Ascending aorta (tissue), 2 donors: ENCODE measurements at regions not wholly inside any gene's neighbourhood (a gene's known extent, or its start where the extent isn't known, plus 50 kb on each side); places are given as distances from the start of the nearest gene placed in this dataset.

Experiments used
- DNase-seq, 2 donors: peaks; one replicate each; pipeline ENCODE4 v3.0.0-alpha.2; 2019; ENCODE audit warnings: low spot score in 2 of 2
- H3K27ac ChIP-seq, 2 donors: fragments of 200-600 bp; sonication (generic); one replicate each; pipeline ENCODE4 v1.5.1; 2016 to 2017; ENCODE audit warnings: mild to moderate bottlenecking in 1 of 2
- H3K27me3 ChIP-seq: fragments of 200-600 bp; sonication (generic); one replicate; pipeline ENCODE4 v1.5.1; 2017
- H3K36me3 ChIP-seq, 2 donors: fragments of 200-600 bp; sonication (generic); one replicate each; pipeline ENCODE4 v1.5.1; 2016
- H3K4me1 ChIP-seq, 2 donors: fragments of 200-600 bp; sonication (generic); one replicate each; pipeline ENCODE4 v1.5.1; 2016 to 2017; ENCODE audit warnings: mild to moderate bottlenecking in 1 of 2
- H3K4me3 ChIP-seq, 2 donors: fragments of 200-600 bp; sonication (generic); one replicate each; pipeline ENCODE4 v1.5.1; 2016 to 2017; ENCODE audit warnings: mild to moderate bottlenecking in 1 of 2
- H3K9me3 ChIP-seq, 2 donors: fragments of 200-600 bp; sonication (generic); one replicate each; pipeline ENCODE4 v1.5.1; 2016
- intact Hi-C: fragments of 100-400 bp; cut with DNase I; formaldehyde crosslinking; loops from one replicate; pipeline ENCODE4 v1.15.1; 2023
- TF ChIP-seq, protein P1 (sequence below), 3 experiments: fragments of 200-600 bp in 2 of 3; fragments of 450-650 bp in 1 of 3; sonication (generic) in 2 of 3; IDR thresholded peaks; one replicate each; pipeline ENCODE4 v1.5.1; 2016 to 2019; ENCODE audit warnings: antibody characterized with exemption in 3 of 3, mild to moderate bottlenecking in 1 of 3, moderate library complexity in 1 of 3

DNA sequence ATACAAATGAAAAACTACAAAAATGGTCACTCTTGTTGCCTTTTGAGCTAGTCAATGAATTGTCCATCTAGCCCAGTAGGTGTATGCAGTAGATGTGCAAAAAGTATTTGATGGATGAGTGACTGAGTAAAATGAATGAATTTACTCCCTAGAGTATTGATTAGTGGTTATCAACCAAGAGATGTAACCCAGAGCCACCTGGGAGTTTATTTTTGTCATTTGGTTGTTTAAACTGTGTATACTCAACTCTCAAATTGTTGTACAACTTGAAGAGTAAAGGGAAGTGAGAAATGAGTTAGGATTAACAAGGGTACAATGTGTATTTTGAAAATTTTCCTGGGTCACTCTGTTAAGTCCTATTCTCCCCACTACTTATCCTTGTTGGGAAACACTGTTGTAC, 124.1 kb upstream of the TMCO5A start:
- intact Hi-C loops, result no loop called here
- Histone ChIP-seq H3K4me3 (no peak overlapping the region), H3K27me3 (no peaks in the 10 kb centered on the region), H3K4me1 (no peaks in the 10 kb centered on the region), H3K27ac (no peak overlapping the region), H3K9me3 (no peaks in the 10 kb centered on the region), H3K36me3 (no peaks in the 10 kb centered on the region)
- TF ChIP-seq, protein P1, sequence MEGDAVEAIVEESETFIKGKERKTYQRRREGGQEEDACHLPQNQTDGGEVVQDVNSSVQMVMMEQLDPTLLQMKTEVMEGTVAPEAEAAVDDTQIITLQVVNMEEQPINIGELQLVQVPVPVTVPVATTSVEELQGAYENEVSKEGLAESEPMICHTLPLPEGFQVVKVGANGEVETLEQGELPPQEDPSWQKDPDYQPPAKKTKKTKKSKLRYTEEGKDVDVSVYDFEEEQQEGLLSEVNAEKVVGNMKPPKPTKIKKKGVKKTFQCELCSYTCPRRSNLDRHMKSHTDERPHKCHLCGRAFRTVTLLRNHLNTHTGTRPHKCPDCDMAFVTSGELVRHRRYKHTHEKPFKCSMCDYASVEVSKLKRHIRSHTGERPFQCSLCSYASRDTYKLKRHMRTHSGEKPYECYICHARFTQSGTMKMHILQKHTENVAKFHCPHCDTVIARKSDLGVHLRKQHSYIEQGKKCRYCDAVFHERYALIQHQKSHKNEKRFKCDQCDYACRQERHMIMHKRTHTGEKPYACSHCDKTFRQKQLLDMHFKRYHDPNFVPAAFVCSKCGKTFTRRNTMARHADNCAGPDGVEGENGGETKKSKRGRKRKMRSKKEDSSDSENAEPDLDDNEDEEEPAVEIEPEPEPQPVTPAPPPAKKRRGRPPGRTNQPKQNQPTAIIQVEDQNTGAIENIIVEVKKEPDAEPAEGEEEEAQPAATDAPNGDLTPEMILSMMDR (IDR thresholded peaks at IDR 0.05), result no peak
- no peak for DNase-seq

DNA sequence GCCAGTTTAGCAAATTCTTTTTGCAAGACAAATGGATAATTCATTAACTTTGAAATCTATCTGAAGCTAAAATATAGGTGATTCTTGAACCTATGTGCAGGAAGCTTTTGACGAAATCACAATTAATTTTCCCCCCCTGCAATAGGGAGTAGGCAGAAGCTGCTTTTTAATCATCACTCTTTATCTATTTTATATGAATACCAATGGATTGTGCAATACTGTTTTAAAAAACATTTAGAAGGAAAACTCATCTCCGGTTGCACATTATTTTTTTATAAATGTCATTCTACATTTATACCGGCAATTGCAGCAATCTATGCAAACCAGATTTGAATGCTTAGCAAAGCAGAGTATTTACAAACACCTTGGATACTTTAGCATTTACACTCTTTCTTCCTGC, 121.1 kb upstream of the TMCO5A start:
- Histone ChIP-seq H3K27ac (no peak overlapping the region), H3K4me3 (no peak overlapping the region), H3K4me1 (no peaks in the 10 kb centered on the region), H3K36me3 (no peaks in the 10 kb centered on the region), H3K27me3 (no peaks in the 10 kb centered on the region), H3K9me3 (no peaks in the 10 kb centered on the region)
- intact Hi-C loops, result no loop called here
- TF ChIP-seq, protein P1 (IDR thresholded peaks at IDR 0.05), result no peak
- no peak for DNase-seq

DNA sequence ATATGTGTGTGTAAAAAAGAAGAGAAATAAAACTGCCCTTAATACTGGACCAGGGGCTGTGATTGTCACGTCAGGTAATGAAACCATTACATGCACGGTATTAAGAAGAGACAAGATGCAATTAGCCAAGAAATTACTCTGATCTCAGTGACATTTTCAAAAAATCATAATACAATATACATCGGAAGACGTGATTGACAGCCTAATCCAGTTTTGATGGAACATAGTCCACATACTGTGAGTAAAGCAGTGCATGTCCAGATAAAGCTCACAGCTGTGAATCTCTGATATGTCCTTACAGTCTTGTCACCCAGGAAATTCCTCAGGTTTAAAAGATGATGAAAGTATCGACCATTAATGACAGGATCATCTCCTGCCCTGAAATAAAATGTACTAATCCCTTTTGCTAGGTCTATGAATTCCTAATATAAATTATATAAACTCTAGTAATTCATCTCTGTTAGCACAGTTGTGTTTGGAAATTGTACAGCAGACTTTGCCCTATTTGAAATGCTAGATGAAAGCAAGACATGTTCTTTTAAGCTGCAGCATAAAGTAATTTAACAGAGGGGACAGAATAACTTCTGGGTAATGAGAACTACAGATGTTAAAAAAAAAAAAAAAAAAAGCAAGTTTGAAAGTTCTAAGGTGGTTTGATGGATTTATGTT, 119.5 kb upstream of the TMCO5A start:
- Histone ChIP-seq H3K36me3 (no peaks in the 10 kb centered on the region), H3K9me3 (no peaks in the 10 kb centered on the region), H3K4me3 (no peak overlapping the region), H3K27ac (no peak overlapping the region), H3K4me1 (no peaks in the 10 kb centered on the region), H3K27me3 (no peaks in the 10 kb centered on the region)
- TF ChIP-seq, protein P1 (IDR thresholded peaks at IDR 0.05), result no peak
- intact Hi-C loops, result no loop called here
- no peak for DNase-seq

DNA sequence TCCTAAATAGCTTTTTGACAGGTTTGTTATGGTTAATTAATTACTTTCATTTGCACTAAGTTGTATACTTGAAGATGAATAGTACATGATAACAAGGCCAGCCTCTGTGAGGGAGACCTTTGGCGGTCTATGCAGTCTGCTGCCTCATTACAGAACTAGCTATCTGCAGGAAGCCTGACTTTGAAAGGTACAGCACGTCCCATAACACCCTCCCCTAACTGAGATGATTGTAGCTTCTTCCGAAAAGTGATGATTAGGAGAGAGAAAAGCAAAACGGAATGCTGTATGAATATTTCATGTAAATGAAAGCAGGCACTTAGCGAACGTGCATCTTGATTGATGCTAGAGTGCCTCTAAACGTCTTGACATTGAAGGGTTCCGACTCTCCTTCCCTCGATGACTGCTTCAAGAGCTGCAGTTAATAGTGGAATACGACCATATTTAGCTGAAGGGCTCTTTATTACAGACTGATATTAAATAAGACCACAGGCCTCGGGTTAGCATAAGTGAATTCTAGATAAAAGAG, 116.2 kb upstream of the TMCO5A start:
- no peaks in the 10 kb centered on the region for H3K36me3 ChIP-seq
- H3K4me3 ChIP-seq, result no peak overlapping the region
- TF ChIP-seq, protein P1 (IDR thresholded peaks at IDR 0.05), result no peak
- H3K27me3 ChIP-seq, result no peaks in the 10 kb centered on the region
- intact Hi-C loops, result no loop called here
- no peak for DNase-seq
- no peak overlapping the region for H3K27ac ChIP-seq
- no peaks in the 10 kb centered on the region for H3K4me1 ChIP-seq
- H3K9me3 ChIP-seq, result no peaks in the 10 kb centered on the region

DNA sequence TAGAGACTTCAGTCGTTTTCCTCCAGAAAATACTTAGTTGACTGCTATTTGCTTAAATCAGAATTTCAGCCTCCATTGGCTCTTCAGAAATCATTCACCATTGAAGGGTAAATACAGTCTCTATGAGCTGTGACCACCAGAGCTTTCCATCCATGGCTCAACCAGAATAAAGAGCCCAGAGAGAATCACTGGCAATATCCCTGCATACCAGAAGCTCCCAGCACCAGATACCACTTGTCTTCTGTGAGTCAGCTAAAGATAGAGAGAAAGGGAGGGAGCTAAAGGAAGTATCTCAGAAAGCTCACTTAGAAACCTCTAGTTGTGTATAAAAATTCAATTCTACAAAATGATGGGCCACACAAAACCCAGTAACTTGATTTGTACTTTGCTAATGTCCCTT, 115.2 kb upstream of the TMCO5A start:
- intact Hi-C loops, result no loop called here
- TF ChIP-seq, protein P1 (IDR thresholded peaks at IDR 0.05), result no peak

More for the DNA sequence above, 115.2 kb upstream of the TMCO5A start:
- Histone ChIP-seq H3K4me3 (no peak overlapping the region), H3K4me1 (no peaks in the 10 kb centered on the region), H3K27ac (no peak overlapping the region), H3K36me3 (no peaks in the 10 kb centered on the region), H3K27me3 (no peaks in the 10 kb centered on the region), H3K9me3 (no peaks in the 10 kb centered on the region)
- no peak for DNase-seq
